NCI-H2107 (cell line): ENCODE measurements at regions not wholly inside any gene's neighbourhood (a gene's known extent, or its start where the extent isn't known, plus 50 kb on each side); places are given as distances from the start of the nearest gene placed in this dataset.

Source experiments
- DNase-seq: peaks from one replicate; lab custom pipeline; 2025; lab: John Stamatoyannopoulos, UW

DNA sequence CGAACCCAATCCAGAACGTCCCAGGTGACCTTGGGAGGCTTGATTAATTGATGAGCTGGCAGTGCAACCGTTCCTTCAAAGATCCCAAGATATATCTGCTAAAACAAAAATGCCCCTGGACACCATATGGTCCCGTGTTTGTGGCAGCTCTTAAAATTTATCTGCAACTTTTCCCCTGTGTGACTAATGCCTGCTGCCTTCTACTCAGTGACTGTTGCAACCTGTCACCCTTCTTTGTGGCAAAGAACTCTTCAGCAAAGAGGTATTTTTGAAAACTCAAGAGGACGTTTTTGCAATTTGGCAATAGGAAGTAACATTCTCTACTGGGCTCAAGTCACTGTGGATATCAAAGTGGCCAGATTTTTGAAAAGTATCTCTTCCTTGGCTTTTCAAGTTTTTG is 75.8 kb upstream of the SOD3 start:
- DNase-seq = no peak

DNA sequence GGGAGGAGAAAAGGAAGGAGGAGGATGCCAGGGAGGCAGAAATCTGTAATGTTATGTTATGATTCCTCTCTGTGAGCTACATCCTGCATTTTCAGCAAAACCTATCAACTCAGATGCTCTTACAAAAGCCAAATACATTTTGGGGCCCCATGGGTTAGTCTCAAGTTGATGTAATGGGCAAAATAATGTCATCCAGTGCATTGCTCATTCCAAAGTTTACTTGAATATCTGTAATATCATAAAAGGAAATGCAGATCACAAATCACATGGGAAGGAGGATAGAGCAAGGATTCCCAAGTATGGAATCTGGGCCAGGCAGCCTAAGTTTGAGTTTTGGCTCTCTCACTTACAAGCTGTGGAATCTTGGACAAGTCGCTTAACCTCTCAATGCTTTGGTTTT is 74.9 kb upstream of the SOD3 start:
- DNase-seq = no peak

DNA sequence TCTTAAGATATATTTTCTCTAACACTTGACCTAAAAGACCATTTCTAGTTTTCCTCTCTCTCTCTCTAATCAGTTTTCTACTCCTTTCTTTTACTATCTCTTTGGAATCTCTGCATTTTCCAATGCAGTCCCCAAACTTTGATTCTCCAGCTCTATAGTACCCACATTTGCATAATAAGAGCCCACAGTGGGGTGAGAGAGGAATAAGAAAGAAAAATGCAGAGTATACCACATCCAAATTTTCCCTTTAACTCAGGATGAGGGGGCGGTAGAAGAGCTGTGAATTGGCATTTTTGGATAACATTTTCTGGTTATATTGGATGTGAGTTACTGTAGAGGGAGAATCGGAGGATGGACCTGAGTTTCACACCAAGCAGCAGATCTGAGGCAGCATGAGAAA is 74.4 kb upstream of the SOD3 start:
- DNase-seq = no peak

DNA sequence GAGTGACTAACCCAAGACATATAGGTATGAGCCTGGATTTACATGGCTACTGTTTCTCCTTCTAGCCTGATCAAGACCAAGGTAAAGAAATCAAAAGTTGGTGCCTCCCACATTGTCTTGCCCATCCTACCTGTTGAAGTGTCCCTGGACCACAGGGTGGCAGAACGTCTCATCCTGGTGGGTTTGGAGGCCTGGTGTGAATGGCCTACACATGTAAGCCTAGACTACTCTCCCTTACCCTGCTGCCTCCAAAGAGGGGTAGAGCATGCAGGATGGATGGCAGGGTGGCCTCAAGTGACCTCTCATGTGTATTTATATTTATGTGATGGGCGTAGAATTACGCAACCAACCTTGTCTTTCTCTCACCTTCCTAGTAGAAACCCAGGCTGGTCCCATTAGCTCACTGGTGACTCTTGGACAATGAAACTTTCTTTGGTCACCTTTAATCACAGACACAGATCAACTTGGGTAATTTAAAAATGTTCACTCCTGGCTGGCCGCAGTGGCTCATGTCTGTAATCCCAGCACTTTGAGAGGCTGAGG is 73.3 kb upstream of the SOD3 start:
- no peak for DNase-seq

DNA sequence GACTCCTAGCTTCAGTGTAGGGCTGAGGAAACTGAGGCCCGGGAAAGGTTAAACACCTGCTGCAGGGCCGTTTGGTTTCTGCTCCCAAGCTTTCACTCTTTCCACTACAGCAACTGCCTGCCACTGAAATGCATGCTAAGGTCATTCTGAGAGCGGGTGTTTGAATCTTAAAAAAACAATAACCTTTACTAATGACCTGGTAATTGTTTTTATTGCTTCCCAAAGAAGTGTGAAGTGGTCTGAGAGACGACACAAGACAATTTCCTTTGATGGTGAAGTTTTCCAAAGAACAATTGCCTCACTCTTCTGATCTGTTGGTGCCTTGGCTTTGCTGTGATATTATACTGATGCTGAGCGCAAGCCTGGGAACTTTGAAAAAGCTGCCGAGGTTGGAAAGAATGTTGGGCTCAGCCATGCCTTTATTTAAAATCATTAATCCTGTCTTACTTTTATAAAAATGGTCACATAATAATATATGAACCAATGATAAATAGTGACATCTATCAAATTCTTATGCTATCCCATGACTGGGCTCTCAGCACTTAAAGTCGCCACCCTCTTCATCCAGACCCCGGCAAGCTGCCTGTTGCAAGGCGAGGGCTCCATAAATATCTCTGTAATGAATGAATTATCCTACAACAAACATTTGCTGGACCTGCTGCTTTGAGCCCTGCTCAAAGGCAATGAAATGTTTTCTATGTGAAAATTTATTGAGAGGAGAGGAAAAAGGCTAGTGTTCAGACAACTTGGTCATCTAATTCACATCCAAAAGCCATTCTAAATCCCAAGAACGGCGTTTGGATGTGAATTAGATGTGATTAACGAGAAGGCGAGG is 67.8 kb upstream of the SOD3 start:
- no peak for DNase-seq

DNA sequence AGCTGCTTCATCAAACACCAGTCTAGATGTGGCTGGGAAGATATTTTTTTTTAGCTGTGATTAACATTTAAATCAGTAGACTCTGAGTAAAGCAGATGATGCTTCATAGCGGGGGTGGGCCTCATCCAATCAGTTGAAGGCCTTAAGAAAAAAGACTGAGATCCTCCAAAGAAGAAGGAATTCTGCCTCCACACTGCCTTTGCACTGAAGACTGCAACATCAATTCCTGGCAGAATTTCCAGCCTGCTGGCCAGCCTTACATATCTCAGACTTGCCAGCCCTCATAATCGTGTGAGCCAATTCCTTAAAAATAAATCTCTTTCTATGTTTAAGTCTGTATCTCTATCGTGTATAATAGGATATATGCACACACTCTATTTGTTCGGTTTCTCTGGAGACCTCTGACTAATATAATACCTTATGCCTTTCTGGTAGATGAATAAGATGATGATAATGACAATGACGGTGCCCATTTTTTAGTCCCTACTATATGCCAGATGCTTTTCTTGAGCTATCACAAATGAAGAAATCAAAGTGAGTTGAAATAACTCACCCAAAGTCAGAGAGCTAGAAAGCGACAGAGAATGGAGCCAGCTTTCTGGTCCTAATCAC is 66.1 kb upstream of the SOD3 start:
- no peak for DNase-seq

DNA sequence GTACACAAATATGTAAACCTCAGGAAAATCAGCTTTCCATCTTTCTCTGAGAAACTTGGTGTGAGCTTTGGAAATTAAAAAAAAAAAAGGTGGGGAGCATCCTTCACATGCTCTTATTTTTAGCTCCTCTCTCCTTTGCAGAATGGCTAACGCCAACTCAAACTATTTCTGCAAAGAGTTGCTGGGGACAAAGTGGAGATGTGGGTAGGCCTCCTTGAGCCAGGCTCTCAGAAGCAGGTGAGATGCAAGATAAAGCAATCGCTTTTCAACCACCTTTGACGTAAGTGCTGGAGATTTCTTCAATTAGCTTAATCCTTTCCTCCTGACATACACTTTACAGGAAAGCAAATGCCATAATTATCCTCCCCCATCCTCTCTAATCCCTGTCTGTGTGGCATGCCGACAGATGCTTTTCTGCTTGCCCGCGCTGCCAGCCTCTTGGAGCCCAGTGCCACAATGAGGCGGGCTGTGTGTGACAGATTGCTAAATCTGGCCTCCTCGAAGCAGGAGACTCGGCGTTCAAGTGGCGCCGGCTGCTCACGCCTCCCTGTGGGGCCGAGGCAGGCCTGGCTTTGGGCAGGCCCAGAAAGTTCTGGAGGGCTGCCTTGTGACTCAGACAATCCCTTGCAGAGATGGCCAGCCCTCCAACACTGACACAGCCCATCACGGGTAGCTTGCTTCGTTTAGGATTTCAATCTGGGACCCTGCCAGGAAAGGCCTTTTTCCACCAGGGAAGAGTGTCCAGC is 64.9 kb upstream of the SOD3 start:
- DNase-seq = no peak

DNA sequence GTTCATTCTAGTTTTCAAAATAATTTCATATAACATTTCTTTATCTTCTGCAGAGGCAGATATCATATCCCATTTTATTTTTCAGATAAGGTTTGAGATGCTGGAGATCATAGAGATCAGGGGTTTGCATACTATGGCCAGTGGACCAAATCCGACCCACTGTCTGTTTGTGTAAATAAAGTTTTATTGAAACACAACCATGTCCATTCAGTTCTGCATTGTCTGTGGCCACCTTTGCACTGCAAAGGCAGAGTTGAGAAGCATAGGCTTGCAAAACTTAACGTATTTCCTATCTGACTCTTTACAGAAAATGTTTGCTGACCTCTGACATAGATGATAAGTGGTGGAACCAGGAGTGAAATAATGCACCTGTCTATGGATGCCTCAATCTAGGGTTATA is 63.9 kb upstream of the SOD3 start:
- DNase-seq = no peak

DNA sequence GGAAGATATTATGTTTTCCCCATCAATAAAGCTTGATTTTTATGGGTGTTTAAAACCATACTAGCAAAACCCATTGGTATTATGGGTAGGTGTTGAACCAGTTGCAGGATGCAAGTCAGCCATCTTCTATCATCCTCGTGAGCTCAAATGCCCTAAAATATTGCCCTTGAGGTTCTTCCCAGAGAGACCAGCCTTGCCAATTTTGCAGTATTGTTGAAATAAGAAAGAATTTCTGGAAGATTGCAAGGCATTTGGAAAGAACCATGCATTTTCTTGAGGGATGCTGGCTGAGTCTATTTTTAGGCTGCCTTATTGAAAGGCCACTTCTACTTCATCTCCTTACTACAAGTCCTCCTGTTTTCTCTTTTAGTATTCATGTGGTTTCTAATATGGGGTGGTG is 60.9 kb upstream of the SOD3 start:
- DNase-seq = no peak

DNA sequence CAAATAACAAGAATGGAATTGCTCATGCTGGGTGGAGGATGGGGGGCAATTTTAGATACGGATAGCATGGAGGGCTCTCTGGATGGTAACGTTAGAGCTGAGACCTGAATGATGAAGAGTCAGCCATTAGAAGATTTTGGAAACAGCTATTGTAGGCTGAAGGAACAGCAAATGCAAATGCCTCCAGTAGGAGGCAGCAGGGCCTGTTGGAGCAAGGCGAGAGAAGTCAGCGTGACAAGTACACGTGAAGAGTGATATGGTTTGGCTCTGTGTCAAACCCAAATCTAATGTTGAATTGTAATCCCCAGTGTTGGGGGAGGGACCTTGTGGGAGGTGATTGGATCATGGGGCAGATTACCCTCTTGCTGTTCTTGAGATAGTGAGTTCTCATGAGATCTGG is 59.3 kb upstream of the SOD3 start:
- no peak for DNase-seq

DNA sequence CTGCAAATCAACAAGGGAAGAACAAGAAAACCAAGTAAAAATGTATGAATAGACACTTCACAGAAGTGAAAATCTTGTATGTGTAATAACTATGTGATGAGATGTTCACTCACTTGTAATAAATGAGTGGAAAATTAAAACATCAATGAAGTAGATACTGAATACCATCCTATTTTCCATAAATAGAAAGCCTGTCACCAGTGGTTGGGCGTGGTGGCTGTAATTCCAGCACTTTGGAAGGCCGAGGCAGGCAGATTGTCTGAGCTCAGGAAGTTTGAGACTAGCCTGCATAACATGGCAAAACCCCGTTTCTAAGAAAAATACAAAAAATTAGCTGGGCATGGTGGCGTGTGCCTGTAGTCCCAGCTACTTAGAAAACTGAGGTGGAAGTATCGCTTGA is 53.5 kb upstream of the SOD3 start:
- no peak for DNase-seq

DNA sequence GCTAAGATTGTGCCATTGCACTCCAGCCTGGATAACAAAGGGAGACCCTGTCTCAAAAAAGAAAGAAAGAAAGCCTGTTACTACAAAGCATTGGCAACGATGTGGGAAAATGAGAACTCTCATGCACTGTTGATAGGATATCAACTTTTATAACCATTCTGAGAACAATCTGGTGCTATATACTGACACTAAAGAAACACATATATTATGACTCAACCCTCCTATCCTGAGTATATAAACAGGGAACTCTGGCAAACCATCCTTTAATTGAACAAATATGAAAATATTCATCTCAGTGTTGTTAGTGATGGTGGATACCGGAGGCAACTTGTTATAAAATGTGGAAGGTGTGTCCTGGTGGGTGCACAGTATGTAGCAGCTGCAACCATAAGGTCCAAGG is 53.0 kb upstream of the SOD3 start:
- DNase-seq = no peak

DNA sequence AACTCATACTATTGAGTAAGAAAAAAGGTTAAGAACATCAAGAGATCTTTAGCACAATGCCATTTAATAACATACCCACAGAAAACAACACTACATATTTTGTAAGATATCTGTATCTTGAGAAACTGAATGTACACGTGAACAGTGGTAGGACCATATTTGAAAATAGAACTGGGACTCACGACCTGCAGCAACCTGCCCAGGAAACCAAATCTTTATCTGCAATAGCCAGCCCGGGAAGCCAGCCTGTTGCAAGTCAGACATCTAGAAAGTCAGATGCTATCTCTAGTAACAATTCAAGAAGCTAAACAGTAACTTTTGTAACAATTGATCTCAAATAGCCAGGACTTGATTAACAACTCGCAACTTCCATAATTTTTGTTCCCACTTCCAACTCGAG is 52.6 kb upstream of the SOD3 start:
- DNase-seq = no peak

DNA sequence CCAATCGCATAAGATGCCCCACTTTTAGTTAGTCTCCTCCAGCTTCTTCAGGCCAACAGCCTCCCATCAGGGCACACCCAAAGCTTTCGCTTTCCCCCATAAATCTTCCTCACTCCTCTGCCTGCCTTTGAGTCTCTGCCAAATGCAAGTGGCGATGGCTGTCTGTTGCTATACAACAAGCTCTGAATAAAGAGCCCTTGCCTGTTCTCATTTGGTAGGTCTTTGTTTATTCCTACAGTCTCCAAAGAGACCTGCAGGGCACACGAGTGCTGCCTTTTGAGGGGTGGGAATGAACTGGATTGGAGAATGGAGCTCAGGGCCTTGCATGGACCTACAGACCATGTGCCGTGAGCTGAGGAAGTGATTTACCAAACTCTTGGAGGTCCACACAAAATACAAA is 52.2 kb upstream of the SOD3 start:
- DNase-seq = no peak

DNA sequence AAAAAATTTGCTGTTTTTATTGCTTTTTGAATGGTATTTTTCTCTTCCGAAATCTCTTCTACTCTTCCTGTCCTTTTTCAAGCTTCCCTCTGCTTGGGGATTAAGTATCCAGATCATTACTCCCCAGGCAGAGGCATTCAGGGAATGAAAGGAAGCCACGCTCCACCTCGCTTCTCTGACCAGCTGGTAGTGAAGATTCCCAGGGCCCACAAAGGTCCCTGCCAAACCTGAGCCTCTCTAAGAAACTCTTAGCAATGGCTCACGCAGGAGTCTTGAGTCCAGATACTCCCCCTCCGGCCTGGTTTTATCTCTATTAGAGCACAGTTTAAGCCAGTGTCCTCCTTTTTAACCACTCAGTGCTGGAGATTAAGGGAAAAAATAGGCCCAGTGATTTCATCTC is 51.4 kb upstream of the SOD3 start:
- DNase-seq = no peak

DNA sequence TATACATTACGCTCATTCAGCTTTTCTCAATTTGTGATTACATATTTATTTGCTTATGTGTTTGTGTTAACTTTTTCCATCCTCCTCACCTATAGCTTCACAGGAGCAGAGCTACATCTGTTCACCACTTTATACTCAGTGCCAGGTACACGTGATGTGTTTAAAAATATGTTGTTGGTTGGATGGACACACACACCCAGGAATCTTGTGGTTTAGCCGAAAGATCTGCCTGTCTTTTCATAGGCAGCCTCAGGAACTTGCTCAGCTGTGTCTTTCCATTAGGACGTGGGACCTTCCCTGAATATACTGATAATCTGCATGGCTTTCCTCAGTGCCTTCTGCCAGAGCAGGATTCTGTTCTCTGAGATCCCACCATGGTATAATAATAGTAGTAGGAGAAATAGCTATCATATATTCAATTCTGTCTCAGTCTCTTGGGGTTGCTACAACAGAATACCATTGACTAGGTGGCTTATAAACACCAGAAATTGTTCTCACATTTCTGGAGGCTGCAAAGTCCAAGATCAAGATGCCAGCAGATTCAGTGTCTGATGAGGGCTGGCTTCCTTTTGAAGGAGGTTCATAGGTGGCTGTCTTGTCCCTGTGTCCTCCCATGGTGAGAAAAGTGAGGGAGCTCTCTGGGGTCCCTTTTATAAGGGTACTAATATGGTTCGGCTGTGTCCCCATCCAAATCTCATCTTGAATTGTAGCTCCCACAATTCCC is 50.0 kb upstream of the SOD3 start:
- no peak for DNase-seq
